ENCODE measurements at regions not wholly inside any gene's neighbourhood (a gene's known extent, or its start where the extent isn't known, plus 50 kb on each side); places are given as distances from the start of the nearest gene placed in this dataset.

DNA sequence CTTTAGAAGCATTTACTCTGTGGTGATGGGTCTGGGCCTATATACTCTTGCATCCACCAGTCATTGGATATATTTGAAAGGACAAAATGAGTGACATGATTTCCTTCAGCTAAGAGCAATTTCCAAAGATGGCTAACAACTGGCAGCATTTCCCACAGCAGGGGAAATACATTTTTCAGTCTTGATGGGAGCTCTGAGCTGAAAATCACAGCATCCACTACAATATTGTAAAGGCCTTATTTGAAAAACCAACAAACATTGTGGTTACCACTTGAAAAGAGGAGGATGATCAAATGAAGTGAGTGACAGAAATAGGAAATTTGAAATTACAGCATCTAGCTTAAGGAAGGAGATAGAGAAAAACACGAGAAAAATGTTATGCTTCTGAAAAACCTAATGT is 705.0 kb upstream of the EPHA7 start:
- TF ChIP-seq, protein P1, sequence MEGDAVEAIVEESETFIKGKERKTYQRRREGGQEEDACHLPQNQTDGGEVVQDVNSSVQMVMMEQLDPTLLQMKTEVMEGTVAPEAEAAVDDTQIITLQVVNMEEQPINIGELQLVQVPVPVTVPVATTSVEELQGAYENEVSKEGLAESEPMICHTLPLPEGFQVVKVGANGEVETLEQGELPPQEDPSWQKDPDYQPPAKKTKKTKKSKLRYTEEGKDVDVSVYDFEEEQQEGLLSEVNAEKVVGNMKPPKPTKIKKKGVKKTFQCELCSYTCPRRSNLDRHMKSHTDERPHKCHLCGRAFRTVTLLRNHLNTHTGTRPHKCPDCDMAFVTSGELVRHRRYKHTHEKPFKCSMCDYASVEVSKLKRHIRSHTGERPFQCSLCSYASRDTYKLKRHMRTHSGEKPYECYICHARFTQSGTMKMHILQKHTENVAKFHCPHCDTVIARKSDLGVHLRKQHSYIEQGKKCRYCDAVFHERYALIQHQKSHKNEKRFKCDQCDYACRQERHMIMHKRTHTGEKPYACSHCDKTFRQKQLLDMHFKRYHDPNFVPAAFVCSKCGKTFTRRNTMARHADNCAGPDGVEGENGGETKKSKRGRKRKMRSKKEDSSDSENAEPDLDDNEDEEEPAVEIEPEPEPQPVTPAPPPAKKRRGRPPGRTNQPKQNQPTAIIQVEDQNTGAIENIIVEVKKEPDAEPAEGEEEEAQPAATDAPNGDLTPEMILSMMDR (optimal IDR thresholded peaks at IDR 0.05 in 1 of 3, IDR thresholded peaks at IDR 0.05 in 1 of 3, conservative IDR thresholded peaks at IDR 0.05 in 1 of 3; ENCODE audit: extremely low read depth in 1 of 3, insufficient read depth in 2 of 3, low read length in 3 of 3): no peak
- no peak for TF ChIP-seq EZH2 (IDR thresholded peaks at IDR 0.05; ENCODE audit: low read length)
